NCI-H1694 treated with DMSO at 0.1 percent for 48 hours (cell line): ENCODE measurements at regions not wholly inside any gene's neighbourhood (a gene's known extent, or its start where the extent isn't known, plus 50 kb on each side); places are given as distances from the start of the nearest gene placed in this dataset.
"Not testable (repeated sequence)": the region's sequence is repeated elsewhere in the genome, so short reads cannot be mapped to it uniquely, and the experiment has no call there.

Experiments used
- DNase-seq: peaks from one replicate; lab custom pipeline; 2025; lab: John Stamatoyannopoulos, UW

DNA sequence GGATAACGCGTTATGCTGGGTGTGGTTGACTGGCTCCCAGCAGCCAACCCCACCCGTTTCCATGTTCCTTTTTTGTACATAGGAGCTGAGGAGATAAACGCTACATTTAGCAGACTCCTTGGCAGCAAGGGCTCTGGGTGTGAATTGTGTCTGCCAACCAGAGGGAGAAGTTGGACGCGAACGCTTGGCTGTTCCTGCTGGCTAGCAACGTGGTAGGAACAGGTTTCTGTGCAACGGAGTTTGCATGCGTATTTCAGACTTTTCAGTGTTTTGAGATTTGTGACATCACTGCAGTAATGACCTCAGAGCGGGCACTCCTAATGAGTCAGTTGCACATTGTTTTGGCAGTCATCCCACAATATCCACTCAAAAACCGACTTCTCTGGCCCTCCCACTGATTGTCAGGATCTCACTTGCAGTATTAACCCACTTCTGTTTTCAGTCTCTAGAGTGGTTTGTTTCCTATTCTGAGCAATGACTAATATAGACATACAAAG, 98.7 kb upstream of the RGS1 start:
- DNase-seq: no peak

DNA sequence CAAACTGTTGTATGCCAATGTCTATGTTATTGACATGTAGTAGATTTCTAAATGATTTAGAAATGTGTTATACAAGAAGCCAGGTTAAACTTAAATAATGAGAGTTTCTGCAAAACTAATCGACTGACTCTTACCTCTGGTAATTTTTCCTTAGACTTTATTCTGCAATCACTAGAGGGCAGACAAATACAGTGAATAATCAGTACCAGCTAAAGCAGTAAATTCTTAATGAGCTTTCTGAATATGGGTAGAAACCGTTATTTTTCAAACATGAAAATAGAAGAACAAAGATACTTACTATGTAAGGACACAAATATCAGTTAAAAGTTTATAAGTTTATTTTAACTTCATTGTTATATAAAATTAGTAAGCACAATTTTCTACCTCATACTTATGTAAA, 97.9 kb upstream of the RGS1 start:
- peak; percentile 12 for DNase-seq

DNA sequence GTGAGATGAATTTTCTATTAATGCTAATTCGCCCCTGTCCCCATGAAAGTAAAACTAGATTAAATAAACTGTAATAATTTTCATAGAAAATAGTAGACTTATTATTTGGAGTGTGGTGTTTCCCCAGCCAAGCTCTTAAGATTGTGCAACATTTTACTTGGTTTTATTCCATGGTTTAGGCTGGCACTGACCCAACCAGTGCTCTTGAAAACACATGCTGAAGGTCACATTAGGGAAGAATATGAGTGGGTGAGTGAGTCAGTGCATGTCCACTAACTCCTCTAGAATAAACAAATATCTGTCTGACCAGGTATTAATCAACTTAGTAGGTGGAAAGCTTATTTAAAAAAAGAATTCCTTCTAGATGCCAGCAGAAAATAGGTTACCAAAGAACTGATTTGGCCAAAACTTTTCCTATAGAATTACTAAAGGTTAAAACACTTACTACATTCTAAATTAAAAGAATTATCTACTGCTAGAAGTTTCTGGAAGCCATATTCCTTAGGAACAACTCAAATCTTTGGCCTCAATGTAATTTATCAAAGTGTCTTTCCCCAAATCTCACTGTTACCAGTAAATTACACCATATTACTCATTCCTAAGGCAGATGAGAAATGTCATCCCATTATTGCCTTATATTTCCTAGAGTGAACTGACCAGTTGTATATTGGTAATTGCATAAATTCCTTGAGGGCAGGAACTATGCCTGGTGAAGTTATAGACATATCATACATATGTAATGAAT, 89.7 kb upstream of the RGS1 start:
- no peak for DNase-seq

GRCh38 chr1:192488058-192488457, 87.5 kb upstream of the RGS1 start:
- no peak for DNase-seq

DNA sequence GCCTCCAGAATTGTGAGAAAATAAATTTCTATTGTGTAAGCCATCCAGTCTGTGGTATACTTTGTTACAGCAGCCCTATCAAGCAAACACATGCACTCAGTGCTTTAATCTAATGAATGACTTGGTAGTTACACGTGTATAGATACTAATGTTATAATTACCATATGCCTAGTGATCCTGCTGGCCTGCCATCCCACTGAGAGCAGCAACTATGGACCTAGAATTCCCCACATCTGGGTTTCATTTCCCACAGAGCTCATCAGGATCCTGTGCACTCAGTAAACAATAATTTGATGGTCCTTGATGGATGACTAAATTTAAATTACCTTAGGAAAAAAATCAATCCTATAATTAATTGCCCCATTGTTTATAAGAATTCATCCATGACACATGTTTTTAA, 86.5 kb upstream of the RGS1 start:
- no peak for DNase-seq

GRCh38 chr1:192489748-192490147, 85.8 kb upstream of the RGS1 start:
- peak; percentile 38 for DNase-seq

DNA sequence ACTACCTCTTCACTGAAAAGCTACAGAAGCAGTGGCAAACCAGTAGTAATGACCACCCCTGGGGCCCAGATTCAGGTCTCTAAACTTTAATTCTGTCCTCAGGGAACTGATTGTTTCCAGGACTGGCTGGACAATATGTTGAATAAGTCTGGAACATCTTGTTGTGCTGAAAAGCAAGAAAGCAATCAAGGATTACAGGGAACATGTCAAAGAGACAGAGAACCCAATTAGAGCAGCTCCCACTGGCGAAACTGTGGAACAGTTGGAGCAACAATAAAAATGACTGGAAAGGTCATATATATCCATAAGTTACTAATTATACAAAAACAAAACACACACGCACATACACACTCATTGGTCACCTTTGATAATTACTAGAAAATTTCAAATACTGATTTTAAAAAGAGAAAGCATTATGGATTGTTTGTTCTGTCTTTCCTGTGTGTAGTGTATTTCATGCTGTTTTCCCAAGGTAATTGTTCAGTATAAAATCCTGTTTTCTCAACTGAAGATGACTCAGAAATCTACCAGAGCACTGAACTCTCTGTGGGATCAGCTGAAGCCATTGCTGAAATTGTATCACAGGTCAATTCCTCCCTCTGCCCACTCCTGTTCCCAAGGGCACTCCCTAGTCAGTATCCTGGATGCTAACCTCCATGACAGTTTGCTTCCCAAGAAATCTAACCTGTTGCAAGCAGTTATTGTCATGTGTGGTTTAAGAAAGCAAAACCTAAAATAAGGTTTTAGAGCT, 83.6 kb upstream of the RGS1 start:
- DNase-seq: no peak

DNA sequence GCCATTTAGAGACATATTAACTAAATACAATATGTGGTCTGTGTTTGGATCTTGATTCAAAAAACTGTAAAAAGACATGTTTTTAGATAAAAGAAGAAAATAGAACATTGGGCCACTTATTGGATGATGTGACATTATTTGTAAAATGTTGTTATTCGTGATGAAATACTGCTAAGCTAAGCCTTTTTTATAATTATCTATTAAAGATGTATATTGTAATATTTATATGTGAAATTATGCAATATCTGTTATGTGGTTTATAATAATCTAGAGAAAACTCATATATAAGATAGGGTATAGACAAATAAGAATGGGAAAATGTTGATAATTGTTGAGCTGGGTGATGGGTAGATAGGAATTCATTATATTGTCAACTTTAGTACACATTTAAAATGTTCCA, 82.0 kb upstream of the RGS1 start:
- no peak for DNase-seq

GRCh38 chr1:192496369-192497056, 79.1 kb upstream of the RGS1 start:
- no peak for DNase-seq

DNA sequence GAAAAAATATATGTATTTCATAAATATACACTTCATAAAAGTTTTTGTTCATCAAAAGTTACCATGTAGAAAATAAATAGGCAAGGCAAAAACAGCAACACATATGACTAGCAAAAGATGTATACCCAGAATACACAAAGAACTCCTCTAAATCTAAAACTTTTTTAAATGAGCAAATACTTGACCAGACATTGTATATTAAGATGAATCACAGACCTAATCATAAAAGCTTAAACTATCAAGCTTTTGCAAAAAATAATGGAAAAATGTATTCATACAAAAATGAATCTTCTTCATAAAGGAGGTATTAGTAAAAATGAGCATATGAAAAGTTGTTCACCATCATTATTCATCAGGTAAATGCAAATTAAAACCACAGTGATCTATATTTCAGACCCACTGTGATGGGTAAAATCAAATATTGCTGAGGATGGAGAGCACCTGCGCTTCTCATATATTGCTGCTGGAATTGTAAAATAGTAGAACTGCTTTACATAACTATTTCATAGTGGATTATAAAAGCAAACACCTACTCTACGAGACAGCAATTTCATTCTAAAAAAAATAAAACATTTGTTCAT, 78.3 kb upstream of the RGS1 start:
- DNase-seq: no peak

- DNase-seq: not testable (repeated sequence)
Measured at GRCh38 chr1:192498092-192498491, 77.5 kb upstream of the RGS1 start.

- not testable (repeated sequence) for DNase-seq
Measured at GRCh38 chr1:192499061-192499581, 76.5 kb upstream of the RGS1 start.

- not testable (repeated sequence) for DNase-seq
Measured at GRCh38 chr1:192500541-192500940, 75.0 kb upstream of the RGS1 start.

GRCh38 chr1:192506741-192507155, 68.8 kb upstream of the RGS1 start:
- DNase-seq: no peak

DNA sequence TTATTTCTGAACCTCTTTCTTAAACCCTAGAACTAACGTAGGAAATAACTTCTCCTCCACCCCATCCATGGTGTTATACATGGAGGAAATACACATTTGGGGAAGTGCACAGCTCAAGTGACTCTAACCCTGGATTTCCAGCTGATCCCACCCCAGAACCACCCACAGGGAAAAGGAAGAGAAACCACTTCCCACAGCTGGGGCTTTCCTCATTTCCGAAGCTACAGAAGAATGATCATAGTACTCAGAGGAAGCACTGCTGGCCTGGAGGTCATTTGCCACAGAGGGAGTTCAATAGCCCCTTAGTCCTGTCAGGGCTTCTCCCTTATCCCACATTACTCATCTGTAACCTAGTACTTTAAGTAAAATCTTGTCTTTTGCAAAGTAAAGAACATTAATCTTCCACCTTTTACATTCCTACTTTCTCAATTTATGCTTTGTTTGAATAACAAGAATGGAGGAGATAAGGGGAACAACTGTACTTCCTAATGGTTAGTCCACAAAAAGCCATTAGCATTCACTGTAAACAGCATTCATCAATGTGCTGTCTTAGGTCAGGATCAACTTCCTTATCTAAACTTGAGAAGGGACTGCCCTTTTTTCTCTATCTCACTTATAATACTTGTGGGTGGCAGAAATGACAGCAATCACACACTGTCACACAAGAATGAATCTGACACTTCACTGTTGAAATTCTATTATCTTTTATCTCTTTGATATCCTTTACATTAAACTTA, 63.0 kb upstream of the RGS1 start:
- no peak for DNase-seq

GRCh38 chr1:192513196-192513595, 62.4 kb upstream of the RGS1 start:
- DNase-seq: no peak

- no peak for DNase-seq
Measured at GRCh38 chr1:192513697-192514096, 61.9 kb upstream of the RGS1 start.

GRCh38 chr1:192516776-192517297, 58.7 kb upstream of the RGS1 start:
- DNase-seq: no peak

- DNase-seq: not testable (repeated sequence)
Measured at GRCh38 chr1:192517716-192518355, 57.7 kb upstream of the RGS1 start.

- DNase-seq: no peak
Measured at GRCh38 chr1:192518700-192519099, 56.9 kb upstream of the RGS1 start.

GRCh38 chr1:192521734-192522133, 53.8 kb upstream of the RGS1 start:
- no peak for DNase-seq
